K562 (cell line): ENCODE measurements at regions not wholly inside any gene's neighbourhood (a gene's known extent, or its start where the extent isn't known, plus 50 kb on each side); places are given as distances from the start of the nearest gene placed in this dataset.

ENCODE experiments used
- CC2D1A ChIP-seq: fragments of 450-650 bp; IDR thresholded peaks from 2 replicates; pipeline ENCODE4 v1.6.1; 2017; ENCODE audit warnings: mild to moderate bottlenecking
- E2F3 ChIP-seq: fragments of 250-450 bp; sonication (Bioruptor Pico); IDR thresholded peaks from 2 replicates; pipeline ENCODE4 v1.4.0; 2020; ENCODE audit warnings: mild to moderate bottlenecking
- E2F5 ChIP-seq: sonication (generic); formaldehyde crosslinking; IDR thresholded peaks from 2 replicates; pipeline ENCODE4 v1.8.0; 2022; ENCODE audit warnings: mild to moderate bottlenecking, missing genetic modification reagents
- ERF ChIP-seq: fragments of 450-650 bp; formaldehyde crosslinking; IDR thresholded peaks from 2 replicates; pipeline ENCODE4 v1.4.0; 2020; ENCODE audit warnings: mild to moderate bottlenecking, mixed read lengths
- ETV1 ChIP-seq: fragments of 450-650 bp; conservative IDR thresholded peaks from 2 replicates; pipeline ENCODE4 v1.6.1; 2016; ENCODE audit warnings: missing genetic modification characterization, control low read depth, low read depth, missing compliant biosample characterization
- GATAD2A ChIP-seq: fragments of 450-650 bp; IDR thresholded peaks from 2 replicates; pipeline ENCODE4 v1.6.1; 2017
- GTF2F1 ChIP-seq: IDR thresholded peaks from 2 replicates; pipeline ENCODE4 v1.6.1; 2011; ENCODE audit warnings: low read depth, low read length, improper control_type of control experiment
- HDAC3 ChIP-seq: fragments of 450-650 bp; IDR thresholded peaks from 2 replicates; pipeline ENCODE4 v1.6.1; 2018; ENCODE audit warnings: borderline replicate concordance, mild to moderate bottlenecking, moderate library complexity; ENCODE audit not compliant: partially characterized antibody
- HNRNPL ChIP-seq: fragments of 200-400 bp; formaldehyde crosslinking; IDR thresholded peaks from 2 replicates; pipeline ENCODE4 v1.6.1; 2017; ENCODE audit warnings: low read depth, mild to moderate bottlenecking, low read length
- KDM5B ChIP-seq: fragments of 200-600 bp; sonication (generic); IDR thresholded peaks from 2 replicates; pipeline ENCODE4 v1.6.1; 2012; ENCODE audit warnings: low read depth, mild to moderate bottlenecking, moderate library complexity, low read length, control low read depth, inconsistent platforms; ENCODE audit not compliant: insufficient replicate concordance
- L3MBTL2 ChIP-seq: fragments of 450-650 bp; IDR thresholded peaks from 2 replicates; pipeline ENCODE4 v1.6.1; 2016; ENCODE audit warnings: mild to moderate bottlenecking, moderate library complexity
- NCOA2 ChIP-seq, 2 experiments: fragments of 450-650 bp; IDR thresholded peaks; 2 replicates each; pipeline ENCODE4 v1.6.1; 2018; ENCODE audit warnings: mild to moderate bottlenecking in 2 of 2, moderate library complexity in 1 of 2; ENCODE audit not compliant: partially characterized antibody in 2 of 2
- SAFB ChIP-seq: fragments of 200-400 bp; formaldehyde crosslinking; IDR thresholded peaks from 2 replicates; pipeline ENCODE4 v1.6.1; 2017; ENCODE audit warnings: low read depth, low read length, borderline replicate concordance
- SIN3A ChIP-seq, 2 experiments: fragments of 150-350 bp in 1 of 2; IDR thresholded peaks; 2 replicates each; pipeline ENCODE4 v1.6.1; 2011 to 2016; ENCODE audit warnings: borderline replicate concordance in 2 of 2, low read depth in 2 of 2, low read length in 2 of 2, mild to moderate bottlenecking in 2 of 2, moderate library complexity in 2 of 2; ENCODE audit not compliant: control insufficient read depth in 1 of 2
- SRSF3 ChIP-seq: fragments of 200-400 bp; formaldehyde crosslinking; IDR thresholded peaks from 2 replicates; pipeline ENCODE4 v1.6.1; 2016; ENCODE audit warnings: mild to moderate bottlenecking, low read length, moderate library complexity; ENCODE audit not compliant: insufficient read depth
- STAT5A ChIP-seq: IDR thresholded peaks from 2 replicates; pipeline ENCODE4 v1.6.1; 2012; ENCODE audit warnings: low read length, inconsistent platforms, borderline replicate concordance
- TAF15 ChIP-seq: fragments of 200-400 bp; formaldehyde crosslinking; IDR thresholded peaks from 2 replicates; pipeline ENCODE4 v1.6.1; 2017; ENCODE audit warnings: mild to moderate bottlenecking, low read depth, low read length, moderate library complexity
- TCF7 ChIP-seq: sonication (generic); IDR thresholded peaks from 2 replicates; pipeline ENCODE4 v1.6.1; 2016; ENCODE audit warnings: antibody characterized with exemption, borderline replicate concordance
- ZHX1 ChIP-seq: fragments of 150-350 bp; conservative IDR thresholded peaks from 2 replicates; pipeline ENCODE4 v1.6.1; 2014; ENCODE audit warnings: low read length
- ZKSCAN1 ChIP-seq: fragments of 150-350 bp; IDR thresholded peaks from 2 replicates; pipeline ENCODE4 v1.6.1; 2016; ENCODE audit warnings: low read depth, low read length
- ZNF146 ChIP-seq: IDR thresholded peaks from one replicate; pipeline ENCODE4 v1.6.1; 2018; ENCODE audit warnings: missing compliant biosample characterization; ENCODE audit not compliant: unreplicated experiment
- ZNF239 ChIP-seq: fragments of 250-450 bp; sonication (Bioruptor Pico); IDR thresholded peaks from 2 replicates; pipeline ENCODE4 v1.4.0; 2020; ENCODE audit warnings: mild to moderate bottlenecking
- ZNF24 ChIP-seq: fragments of 450-650 bp; IDR thresholded peaks from 2 replicates; pipeline ENCODE4 v1.6.1; 2016
- ZNF639 ChIP-seq, 2 experiments: fragments of 200-800 bp in 1 of 2; sonication (Bioruptor generic) in 1 of 2; sonication (generic) in 1 of 2; formaldehyde crosslinking in 1 of 2; IDR thresholded peaks in 1 of 2; conservative IDR thresholded peaks in 1 of 2; 2 replicates each; pipeline versions ENCODE4 v1.5.0 to v1.6.1; 2016 to 2020; ENCODE audit warnings: missing compliant biosample characterization in 1 of 2, missing genetic modification characterization in 1 of 2, missing genetic modification reagents in 1 of 2
- ZSCAN29 ChIP-seq: fragments of 450-650 bp; IDR thresholded peaks from 2 replicates; pipeline ENCODE4 v1.6.1; 2017

GRCh38 chr1:112818990-112819689 is 104.0 kb upstream of the PPM1J start (continued):
- TF ChIP-seq ZNF239 (no peak), ZSCAN29 (no peak), L3MBTL2 (peak; percentile 27; the same call in 1 of the 2 replicates), GATAD2A (no peak), HDAC3 (no peak), SAFB (no peak), STAT5A (0 out of 2 replicates have a peak, but pooled peaks have one; percentile 39), GTF2F1 (no peak), ZHX1 (no peak), ERF (CRISPR knock-in tag) (no peak), ZNF146 (CRISPR knock-in tag) (no peak), ZKSCAN1 (no peak), SIN3A (IDR thresholded peaks at IDR 0.05; ENCODE audit: borderline replicate concordance in 2 of 2, control insufficient read depth in 1 of 2, low read depth in 2 of 2, low read length in 2 of 2) (no peak), E2F5 (CRISPR knock-in tag) (no peak), E2F3 (CRISPR knock-in tag) (no peak), KDM5B (peak; percentile 27), ETV1 (tag) (peak; percentile 59; the same call in 1 of the 2 replicates), ZNF639 (CRISPR knock-in tag; conservative IDR thresholded peaks at IDR 0.05 in 1 of 2, IDR thresholded peaks at IDR 0.05 in 1 of 2) (no peak; a peak in 1 of 4 replicates), ZNF24 (peak; percentile 74; the same call in 1 of the 2 replicates), CC2D1A (no peak), SRSF3 (no peak), TCF7 (no peak), TAF15 (no peak), NCOA2 (IDR thresholded peaks at IDR 0.05; ENCODE audit: partially characterized antibody in 2 of 2) (no peak), HNRNPL (no peak)
